Upper lobe of left lung (tissue), 4 donors: ENCODE measurements at regions not wholly inside any gene's neighbourhood (a gene's known extent, or its start where the extent isn't known, plus 50 kb on each side); places are given as distances from the start of the nearest gene placed in this dataset.

Source experiments
- CTCF ChIP-seq, 6 experiments: fragments of 450-650 bp in 4 of 6; fragments of 200-600 bp in 2 of 6; sonication (generic) in 2 of 6; IDR thresholded peaks; one replicate each; pipeline ENCODE4 v1.5.1; 2016 to 2019; ENCODE audit warnings: antibody characterized with exemption in 6 of 6
- EP300 ChIP-seq, 4 donors: sonication (generic); formaldehyde crosslinking; IDR thresholded peaks; one replicate each; pipeline ENCODE4 v1.5.1; 2017; ENCODE audit warnings: antibody characterized with exemption in 4 of 4, control low read depth in 2 of 4
- POLR2A ChIP-seq, 4 donors: fragments of 450-650 bp; IDR thresholded peaks; one replicate each; pipeline ENCODE4 v1.5.1; 2016 to 2017; ENCODE audit warnings: antibody characterized with exemption in 4 of 4, mild to moderate bottlenecking in 2 of 4

- no peak for TF ChIP-seq CTCF (IDR thresholded peaks at IDR 0.05)
- no peak for TF ChIP-seq POLR2A (IDR thresholded peaks at IDR 0.05)
- TF ChIP-seq EP300 (IDR thresholded peaks at IDR 0.05): no peak
These were observed 58.6 kb upstream of the WDR75 start for GRCh38 chr2:189382668-189383067.
